Right renal cortex interstitium (tissue), 3 donors: ENCODE measurements at regions not wholly inside any gene's neighbourhood (a gene's known extent, or its start where the extent isn't known, plus 50 kb on each side); places are given as distances from the start of the nearest gene placed in this dataset.

Source experiments
- DNase-seq, 3 donors: peaks; one replicate each; pipeline ENCODE4 v3.0.0-alpha.2; 2013; ENCODE audit warnings: low read depth in 3 of 3, low spot score in 2 of 3

DNA sequence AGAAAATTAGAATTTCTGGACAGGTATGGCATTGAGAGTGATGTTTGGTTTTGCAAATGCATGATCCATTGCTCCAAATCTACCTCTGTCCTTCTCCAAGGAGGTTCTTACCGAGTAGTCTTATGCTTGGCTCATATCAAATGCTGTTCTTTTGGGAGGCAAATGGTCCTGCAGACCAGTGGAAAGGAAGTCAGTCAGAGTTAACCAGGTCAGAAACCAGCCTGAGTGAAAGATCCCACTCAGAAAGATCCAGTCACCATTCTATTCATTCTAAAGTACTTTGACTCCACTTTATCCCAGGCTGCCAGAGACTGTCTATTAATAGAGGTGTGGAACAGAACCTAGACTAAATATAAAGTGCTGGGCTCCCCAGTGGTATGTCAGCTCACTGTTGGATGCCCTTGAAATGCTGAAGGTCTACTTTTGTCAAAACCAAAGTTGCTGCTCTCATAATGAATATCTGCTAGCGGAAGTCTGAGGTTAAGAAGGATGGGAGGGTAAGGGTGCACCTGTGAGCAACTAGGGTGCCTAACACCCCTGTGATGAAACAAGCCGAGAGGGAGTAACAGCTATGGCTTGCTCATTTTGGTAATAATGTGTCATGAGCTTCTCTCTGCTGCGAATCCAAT lies 302.2 kb downstream of the ZNF608 start:
- no peak for DNase-seq

DNA sequence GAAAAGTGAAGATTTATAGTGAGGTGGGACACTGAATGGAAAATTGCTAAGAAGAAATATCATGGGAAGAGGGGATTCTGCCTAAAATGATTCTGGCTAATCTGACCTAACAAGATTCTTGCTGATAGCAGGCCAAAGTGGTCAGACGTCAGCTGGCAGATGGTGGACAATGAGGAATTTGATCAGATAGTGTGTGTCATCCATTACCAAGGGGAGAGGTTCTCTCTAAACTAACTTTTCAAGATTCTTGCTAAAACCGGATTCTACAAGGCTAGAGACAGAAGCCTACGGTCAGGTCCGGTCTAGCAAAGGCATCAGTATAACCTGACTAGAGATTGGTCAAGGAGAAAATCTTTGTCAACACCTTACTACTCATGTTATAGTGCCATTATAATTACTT lies 306.0 kb downstream of the ZNF608 start:
- no peak for DNase-seq

DNA sequence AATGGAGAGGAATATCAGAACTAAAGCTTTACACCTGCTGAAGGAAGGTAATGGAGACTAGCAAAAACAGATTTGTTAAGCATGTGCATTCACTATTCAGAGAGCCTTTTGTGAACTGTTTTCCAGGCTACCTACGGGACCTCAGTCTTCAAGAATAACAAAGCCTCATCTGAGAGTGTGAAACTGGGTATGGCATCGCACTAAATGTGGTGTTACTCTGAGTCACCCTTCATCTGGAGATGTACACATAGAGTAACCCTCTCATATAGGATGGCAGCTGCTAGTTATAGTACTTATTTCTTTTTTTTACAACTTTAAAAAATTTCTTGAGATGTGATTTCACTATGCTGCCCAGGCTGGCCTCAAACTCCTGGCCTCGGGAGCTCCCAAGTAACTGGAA lies 306.8 kb downstream of the ZNF608 start:
- no peak for DNase-seq

- DNase-seq: no peak
Measured at GRCh38 chr5:124438903-124439281, 307.5 kb downstream of the ZNF608 start.

GRCh38 chr5:124438026-124438902 lies 308.2 kb downstream of the ZNF608 start:
- no peak for DNase-seq

- no peak for DNase-seq
Measured at GRCh38 chr5:124436294-124436693, 310.1 kb downstream of the ZNF608 start.

DNA sequence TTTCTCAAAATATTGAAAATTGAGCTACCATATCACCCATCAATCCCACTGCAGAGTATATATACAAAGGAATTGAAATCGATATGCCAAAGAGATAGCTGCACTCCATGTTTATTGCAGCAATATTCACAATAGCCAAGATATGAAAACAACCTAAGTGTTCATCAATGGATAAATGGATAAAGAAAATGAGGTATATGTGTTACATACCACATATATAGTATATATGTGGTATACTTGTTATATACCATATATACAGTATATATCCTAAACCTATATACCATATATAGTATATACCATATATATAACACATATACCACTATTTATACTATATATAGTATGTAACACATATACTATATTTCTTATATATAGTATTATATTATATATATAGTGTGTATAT lies 313.3 kb downstream of the ZNF608 start:
- DNase-seq: no peak

DNA sequence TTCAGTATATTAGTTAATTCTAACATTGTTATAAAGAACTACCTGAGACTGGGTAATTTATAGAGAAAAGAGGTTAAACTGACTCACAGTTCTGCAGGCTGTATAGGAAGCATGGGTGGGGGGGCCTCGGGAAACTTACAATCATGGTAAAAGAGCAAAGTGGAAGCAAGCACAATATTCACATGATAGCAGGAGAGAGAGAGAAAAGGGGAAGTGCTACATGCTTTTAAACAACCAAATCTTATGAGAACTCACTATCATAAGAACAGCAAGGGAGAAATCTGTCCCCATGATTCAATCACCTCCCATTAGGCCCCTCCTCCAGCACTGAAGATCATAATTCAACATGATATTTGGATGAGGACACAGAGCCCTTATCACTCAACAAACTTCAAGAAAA lies 324.9 kb downstream of the ZNF608 start:
- DNase-seq: no peak

DNA sequence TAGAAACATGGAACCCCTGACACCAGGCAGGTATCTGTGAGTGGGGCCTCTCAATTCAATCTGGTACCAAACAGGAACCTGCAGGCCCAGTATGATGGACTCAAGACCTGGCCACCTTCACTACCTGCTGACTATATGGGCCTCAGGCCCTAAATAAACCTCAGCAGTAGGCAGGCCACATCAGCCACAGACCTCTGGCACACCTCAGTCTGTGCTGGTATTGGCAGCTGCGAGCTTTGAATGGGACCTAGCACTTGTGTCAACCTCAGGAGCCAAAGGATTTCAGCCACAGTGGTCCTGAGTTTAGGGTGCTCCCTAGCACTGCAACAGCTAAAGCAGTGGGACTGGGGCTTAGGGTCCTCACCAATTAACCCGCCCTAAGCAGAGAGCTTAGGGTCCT lies 325.5 kb downstream of the ZNF608 start:
- DNase-seq: no peak

DNA sequence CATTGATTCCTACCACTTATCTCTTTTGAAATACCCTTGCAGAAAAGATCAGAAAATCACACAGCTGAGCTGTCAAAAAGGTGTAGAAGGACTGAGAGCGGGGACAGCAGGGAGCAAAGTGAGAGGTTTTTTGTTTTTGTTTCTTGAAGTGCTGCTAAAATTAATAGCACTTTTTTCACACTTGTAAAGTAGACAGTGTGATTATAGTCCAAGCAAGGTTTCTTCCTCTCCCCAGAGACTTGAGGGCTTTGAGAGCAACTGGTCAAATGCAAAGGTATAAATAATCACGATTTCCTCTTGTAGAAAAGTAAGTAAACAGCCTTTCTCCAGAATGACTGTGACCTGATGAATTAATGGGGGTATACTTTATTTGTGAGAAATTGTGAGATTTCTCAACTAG lies 326.9 kb downstream of the ZNF608 start:
- DNase-seq: no peak

GRCh38 chr5:124418390-124418789 lies 328.0 kb downstream of the ZNF608 start:
- DNase-seq: no peak

- no peak for DNase-seq
Measured at GRCh38 chr5:124417196-124417595, 329.2 kb downstream of the ZNF608 start.

GRCh38 chr5:124416627-124417026 lies 329.8 kb downstream of the ZNF608 start:
- DNase-seq: no peak

GRCh38 chr5:124414973-124415372 lies 331.5 kb downstream of the ZNF608 start:
- no peak for DNase-seq

- no peak for DNase-seq
Measured at GRCh38 chr5:124410539-124411488, 335.6 kb downstream of the ZNF608 start.

GRCh38 chr5:124408738-124409453 lies 337.5 kb downstream of the ZNF608 start:
- no peak for DNase-seq

DNA sequence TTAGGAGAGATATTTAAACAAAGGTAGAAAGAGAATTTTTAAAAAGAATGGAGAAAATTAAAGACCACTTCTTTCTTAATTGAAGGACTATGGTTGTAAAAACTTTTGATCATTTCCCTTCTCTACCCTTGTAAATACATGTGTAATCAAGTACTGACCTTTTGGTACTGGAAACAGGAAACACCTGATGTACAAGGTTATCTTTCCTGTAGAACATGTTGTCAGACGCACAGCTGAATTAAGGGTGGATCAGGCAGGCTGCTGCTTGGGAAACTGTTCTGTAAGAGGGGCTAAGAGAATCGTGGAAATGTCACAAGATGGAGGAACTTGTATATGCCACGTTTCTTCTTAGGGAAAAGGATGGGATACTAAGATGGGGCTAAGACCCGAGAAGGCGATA lies 341.6 kb downstream of the ZNF608 start:
- DNase-seq: no peak

GRCh38 chr5:124403281-124403680 lies 343.2 kb downstream of the ZNF608 start:
- DNase-seq: no peak

- no peak for DNase-seq
Measured at GRCh38 chr5:124402144-124402581, 344.3 kb downstream of the ZNF608 start.

GRCh38 chr5:124401476-124402143 lies 344.8 kb downstream of the ZNF608 start:
- no peak for DNase-seq
